GM19438 (cell line): ENCODE measurements at regions not wholly inside any gene's neighbourhood (a gene's known extent, or its start where the extent isn't known, plus 50 kb on each side); places are given as distances from the start of the nearest gene placed in this dataset.

Experiments
- ATAC-seq: cut with Tn5 transposase; IDR thresholded peaks from one replicate; pipeline ENCODE4 v1.9.1; 2021; ENCODE audit warnings: low read depth; ENCODE audit not compliant: unreplicated experiment

DNA sequence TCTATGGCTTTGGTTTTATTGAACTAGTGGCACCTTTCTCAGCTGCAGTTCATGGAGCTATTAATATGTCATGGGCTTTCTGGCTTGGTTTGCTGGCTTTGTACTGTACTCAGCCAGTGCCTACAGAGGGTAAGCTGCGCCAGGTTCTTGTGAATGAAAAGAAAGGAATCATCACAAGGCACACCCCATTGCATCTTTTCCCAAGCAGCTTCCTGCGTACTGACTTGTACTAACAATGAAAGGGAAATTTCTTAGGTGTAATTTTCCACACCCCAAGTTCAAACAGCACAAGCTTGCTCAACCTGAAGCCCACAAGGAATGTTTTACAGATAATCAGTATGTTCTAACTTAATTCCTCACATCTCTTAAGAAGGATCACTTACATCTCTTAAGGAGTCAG is 78.0 kb upstream of the TNFSF18 start:
- ATAC-seq = no peak

DNA sequence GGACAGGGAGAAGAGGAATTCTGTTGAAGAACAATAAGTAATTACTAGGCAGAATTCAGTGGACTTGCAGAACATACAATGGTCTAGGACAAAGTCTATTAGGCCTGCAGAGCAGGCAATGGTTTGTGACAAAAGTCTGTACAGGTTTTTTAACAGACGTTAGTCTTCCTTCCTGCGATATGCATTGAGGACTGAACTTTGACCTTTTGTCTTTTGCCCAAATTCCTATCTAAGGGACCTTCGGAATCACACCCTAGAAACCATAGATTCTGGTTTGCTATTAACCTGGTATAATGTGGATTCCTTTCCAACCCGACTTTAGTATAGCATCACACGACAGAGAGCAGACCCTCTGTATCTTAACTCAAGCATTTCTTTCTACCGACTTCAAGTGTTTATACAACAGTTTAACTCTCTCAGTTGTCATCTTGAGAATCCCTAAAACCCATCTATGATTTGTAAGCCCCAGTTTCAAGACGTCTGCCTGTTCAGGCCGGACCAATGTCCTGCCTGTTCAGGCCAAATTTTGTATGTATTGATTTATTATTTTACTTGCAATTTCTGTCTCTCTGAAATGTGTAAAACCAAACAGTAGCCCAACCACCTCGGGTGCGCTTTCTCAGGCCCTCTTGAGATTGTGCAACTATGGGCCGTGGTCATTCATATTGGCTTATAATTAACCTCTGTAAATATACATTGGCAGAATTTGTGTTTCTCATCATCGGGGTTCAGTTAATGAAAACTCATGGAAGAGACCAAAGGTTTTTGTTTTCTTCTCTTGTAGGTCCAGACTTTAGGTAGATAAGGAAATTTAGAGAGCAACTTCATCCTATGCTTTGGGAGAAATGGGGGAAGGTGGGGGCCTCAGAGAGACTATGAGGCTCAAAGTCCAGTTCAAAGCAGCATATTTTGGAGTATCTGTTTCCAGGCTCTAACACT is 76.9 kb upstream of the TNFSF18 start:
- ATAC-seq = no peak

- ATAC-seq = no peak
Measured at GRCh38 chr1:173126421-173126820, 75.7 kb upstream of the TNFSF18 start.

DNA sequence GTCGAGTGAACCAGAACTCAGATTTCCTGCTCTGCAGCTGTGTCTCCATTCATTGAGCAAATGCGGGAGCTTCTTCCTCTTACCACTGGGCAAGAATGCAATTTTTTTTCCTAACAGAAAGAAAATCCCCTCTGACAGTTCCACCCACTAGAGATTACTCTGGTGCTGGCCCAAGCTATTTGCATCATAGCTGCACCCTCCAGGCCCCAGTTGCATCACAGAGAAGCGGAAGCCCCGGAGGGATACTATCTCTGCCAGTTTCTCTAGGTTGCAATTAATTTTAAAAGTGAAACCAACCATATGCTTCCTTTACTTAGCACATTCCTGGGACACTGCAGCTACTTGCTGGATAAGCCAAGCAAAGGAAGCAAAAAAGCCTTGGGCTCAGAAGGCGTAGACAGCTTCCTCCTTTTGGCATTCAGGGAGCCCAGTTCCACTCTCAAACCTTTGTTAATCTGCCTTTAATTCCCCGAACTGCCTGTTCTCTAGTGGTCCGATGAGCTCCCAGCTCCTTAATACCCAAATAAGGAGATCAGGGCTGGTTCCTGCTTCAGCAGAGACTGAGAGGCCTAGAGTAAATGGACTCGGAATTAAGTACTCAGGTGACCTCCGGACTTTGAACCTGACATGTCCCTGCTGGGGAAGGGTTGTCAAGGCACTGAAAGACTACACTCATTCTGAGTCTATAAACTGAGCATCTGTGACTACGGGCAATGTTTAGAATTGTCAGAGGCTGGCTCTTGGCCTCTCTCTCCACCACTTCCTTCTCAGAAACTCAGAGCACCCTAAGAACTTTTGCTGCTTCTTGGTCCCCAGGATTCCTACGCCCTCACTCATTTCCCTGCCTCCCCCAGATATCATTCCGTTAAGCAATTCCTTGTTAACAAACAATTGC is 72.5 kb upstream of the TNFSF18 start:
- no peak for ATAC-seq

DNA sequence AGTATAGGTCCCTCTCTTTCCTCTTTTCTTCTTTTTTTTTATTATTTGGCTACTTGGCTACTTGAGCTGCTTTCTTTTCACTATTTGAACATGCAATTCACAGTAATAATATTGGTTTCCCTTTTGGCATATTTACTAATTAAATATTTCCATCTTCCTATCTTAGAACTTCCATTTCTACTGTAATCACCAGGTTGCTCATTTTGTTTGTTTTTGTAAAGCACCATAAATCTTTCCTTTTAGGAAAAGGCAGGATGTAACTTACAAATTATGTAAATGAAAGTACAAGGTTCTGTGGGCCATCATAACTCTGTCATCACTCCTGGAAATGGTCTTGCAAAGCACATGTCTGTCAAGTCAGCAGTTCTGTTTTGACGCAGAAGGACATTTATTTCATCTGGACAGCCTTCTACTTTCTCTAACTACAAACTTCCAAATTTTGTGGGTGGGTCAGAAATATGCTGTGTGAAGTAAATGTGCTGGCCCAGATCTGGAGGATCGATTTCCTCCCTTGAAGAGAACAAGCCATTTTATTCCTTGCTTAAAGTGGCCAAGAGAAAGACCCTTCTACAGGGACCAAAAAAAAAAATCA is 71.7 kb upstream of the TNFSF18 start:
- ATAC-seq = no peak

DNA sequence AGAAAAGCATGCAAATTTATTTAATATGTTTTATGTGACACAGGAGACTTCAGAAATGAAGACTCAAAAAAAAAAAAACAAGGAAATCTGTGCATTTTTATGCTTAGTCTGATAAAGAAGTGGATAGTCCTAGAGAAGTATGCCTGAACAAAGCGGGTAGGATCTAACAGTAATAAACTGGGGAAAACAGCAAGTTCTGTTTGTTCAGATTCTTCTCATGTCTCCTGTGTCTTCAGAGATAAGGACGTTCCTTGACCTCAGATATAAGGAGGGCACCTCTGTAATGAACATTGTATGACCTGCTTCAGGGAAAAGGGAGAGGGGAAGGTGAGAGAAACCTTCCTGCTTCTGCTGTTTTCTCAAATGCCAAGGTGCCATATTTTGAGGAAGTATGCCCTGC is 67.7 kb upstream of the TNFSF18 start:
- ATAC-seq = no peak

DNA sequence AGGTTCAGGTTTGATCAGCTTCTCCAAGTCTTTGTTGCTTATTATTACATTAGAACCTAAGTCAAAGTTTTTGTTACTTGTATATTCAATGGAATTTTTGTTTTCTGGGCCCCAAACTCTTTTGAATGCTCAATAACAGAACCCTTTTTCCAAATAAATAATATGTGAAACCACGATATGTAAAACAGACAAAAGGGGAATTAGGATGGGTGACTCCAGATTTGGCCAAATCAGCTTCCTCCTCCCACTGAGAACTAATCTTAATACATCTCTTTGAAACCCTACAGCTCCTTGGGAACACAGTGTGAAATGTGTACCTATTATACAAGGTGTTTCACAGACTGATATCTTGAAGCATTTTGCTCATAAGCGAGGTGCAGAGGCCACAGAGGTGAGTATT is 67.0 kb upstream of the TNFSF18 start:
- ATAC-seq = no peak

- ATAC-seq = no peak
Measured at GRCh38 chr1:173117108-173117633, 66.4 kb upstream of the TNFSF18 start.

- no peak for ATAC-seq
Measured at GRCh38 chr1:173114346-173114745, 63.6 kb upstream of the TNFSF18 start.

- no peak for ATAC-seq
Measured at GRCh38 chr1:173113015-173113741, 62.4 kb upstream of the TNFSF18 start.

- ATAC-seq = peak; percentile 83
Measured at GRCh38 chr1:173112129-173112528, 61.4 kb upstream of the TNFSF18 start.

DNA sequence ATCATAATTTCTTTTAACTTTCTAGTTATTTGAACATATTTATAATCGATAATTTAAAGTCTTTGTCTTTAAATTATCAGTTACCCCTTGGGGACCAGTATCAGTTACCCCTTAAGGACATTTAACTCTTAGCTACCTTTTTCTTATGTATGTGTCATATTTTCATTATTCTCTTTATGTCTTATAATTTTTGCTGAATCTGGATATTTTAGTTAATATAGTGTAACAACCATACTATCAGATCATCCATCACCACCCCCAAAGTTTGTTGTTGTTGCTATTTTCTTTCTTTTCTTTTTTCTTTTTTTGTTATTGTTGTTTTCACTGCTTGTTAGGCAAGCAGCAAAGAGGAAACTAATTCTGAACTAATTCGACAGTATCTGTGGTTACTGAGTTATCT is 57.0 kb upstream of the TNFSF18 start:
- no peak for ATAC-seq

DNA sequence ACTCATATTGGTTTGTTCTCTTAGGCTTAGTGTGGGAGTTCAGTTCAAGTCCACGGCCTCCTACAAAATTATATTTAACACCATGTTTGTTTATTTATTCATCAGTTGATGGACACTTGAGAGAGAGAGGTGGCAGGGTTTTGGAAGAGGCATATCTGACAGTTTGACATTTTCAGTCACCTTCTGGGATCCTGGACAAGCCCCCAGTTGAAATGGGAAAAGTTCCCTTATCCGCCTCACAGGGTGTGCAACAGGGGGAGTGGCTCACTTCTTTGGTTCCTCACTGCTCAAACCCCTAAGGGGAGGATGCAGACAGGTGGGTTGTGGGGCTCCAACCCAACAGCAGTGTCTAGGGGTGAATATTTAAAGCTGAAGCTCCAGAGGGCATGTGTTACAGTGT is 52.3 kb upstream of the TNFSF18 start:
- ATAC-seq = no peak

DNA sequence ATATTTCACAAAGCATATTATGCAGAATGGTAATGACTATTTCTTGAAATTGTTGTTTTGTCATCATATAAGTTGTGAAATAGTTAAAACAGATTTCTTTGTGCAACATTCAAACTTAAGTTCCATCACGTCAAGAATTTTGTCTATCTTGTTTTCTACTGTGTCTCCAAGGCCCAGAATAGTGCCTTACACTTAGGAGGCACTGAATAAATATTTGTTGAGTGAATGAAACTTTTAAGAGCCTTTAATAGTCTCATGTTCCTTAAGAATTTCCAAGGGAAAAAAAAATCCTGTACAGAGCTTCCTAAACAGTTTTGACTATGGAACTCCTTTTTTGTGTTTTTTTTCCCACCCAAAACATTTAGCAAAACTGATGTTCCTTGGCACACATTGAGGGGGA is 50.8 kb upstream of the TNFSF18 start:
- ATAC-seq = no peak

- ATAC-seq = no peak
Measured at GRCh38 chr1:173100476-173101107, 49.9 kb upstream of the TNFSF18 start.
